ENCODE measurements at regions not wholly inside any gene's neighbourhood (a gene's known extent, or its start where the extent isn't known, plus 50 kb on each side); places are given as distances from the start of the nearest gene placed in this dataset.

DNA sequence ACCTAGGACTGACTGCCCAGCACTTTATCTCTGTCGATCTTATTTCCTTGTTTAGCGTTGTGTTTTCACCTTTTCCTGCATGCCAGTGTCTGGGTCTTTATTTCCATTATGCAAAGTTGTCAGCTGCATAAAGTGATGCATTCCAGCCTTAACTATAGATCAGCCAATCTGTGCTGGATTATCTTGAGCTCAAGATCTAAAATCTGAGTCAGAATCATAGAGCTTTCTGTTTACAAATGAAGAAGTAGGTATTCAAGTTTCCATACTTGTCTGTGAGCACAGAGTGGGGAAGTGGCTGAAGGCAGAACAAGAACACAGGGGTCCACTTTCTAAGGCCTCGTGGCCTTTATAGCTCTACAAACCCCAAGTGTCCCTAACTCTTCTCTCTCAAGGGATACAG lies 82.4 kb upstream of the PLCL2 start:
- dilution Hi-C loops (cut with MboI; ENCODE audit: extremely low pct_ligation_motif_present, low sequenced_read_pairs) (no loop called here), intact Hi-C loops (cut with micrococcal nuclease) (no loop called here)
- CTCF ChIA-PET: interaction anchor here (0.9 to 1.1 kb wide), 3 partner anchors 11 to 82 kb away, joined by 3 to 5 read pairs (median 3); no protein-coding TSS in a partner anchor
- POLR2A ChIA-PET: no interaction called here
- H2AFZ ChIP-seq (ENCODE audit: low read depth, low read length): no peak overlapping the region
- BruUV-seq (replicated peaks): no TSS peak
- no peak for TF ChIP-seq POLR2AphosphoS5 (IDR thresholded peaks at IDR 0.05; ENCODE audit: insufficient read depth, low read depth, low read length)
- TF ChIP-seq POLR2A (IDR thresholded peaks at IDR 0.05; ENCODE audit: low read depth, low read length): no peak
- no peak for TF ChIP-seq EZH2 (IDR thresholded peaks at IDR 0.05; ENCODE audit: borderline replicate concordance, low read depth, low read length, severe bottlenecking)
- no peak for TF ChIP-seq MYC (IDR thresholded peaks at IDR 0.05; ENCODE audit: low read depth, low read length)
- TF ChIP-seq, protein P1, sequence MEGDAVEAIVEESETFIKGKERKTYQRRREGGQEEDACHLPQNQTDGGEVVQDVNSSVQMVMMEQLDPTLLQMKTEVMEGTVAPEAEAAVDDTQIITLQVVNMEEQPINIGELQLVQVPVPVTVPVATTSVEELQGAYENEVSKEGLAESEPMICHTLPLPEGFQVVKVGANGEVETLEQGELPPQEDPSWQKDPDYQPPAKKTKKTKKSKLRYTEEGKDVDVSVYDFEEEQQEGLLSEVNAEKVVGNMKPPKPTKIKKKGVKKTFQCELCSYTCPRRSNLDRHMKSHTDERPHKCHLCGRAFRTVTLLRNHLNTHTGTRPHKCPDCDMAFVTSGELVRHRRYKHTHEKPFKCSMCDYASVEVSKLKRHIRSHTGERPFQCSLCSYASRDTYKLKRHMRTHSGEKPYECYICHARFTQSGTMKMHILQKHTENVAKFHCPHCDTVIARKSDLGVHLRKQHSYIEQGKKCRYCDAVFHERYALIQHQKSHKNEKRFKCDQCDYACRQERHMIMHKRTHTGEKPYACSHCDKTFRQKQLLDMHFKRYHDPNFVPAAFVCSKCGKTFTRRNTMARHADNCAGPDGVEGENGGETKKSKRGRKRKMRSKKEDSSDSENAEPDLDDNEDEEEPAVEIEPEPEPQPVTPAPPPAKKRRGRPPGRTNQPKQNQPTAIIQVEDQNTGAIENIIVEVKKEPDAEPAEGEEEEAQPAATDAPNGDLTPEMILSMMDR (IDR thresholded peaks at IDR 0.05; ENCODE audit: extremely low read depth in 1 of 2, insufficient read depth in 1 of 2, low read depth in 1 of 2, low read length in 2 of 2): no peak
- no peak for TF ChIP-seq FOS (IDR thresholded peaks at IDR 0.05; ENCODE audit: borderline replicate concordance, insufficient read depth, low read length)
- TF ChIP-seq GATA2 (IDR thresholded peaks at IDR 0.05; ENCODE audit: insufficient read depth, insufficient read length, low read depth, low read length): no peak
- TF ChIP-seq, protein P2, sequence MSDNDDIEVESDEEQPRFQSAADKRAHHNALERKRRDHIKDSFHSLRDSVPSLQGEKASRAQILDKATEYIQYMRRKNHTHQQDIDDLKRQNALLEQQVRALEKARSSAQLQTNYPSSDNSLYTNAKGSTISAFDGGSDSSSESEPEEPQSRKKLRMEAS (IDR thresholded peaks at IDR 0.05; ENCODE audit: insufficient read depth, insufficient read length): no peak
- TF ChIP-seq JUN (IDR thresholded peaks at IDR 0.05; ENCODE audit: borderline replicate concordance, insufficient read depth, insufficient read length, low read depth): no peak
- H3K4me2 ChIP-seq (ENCODE audit: insufficient read depth, low read length): no peak overlapping the region
- no peak overlapping the region for H3K27ac ChIP-seq (ENCODE audit: insufficient read depth, low read depth, low read length)
- H3K79me2 ChIP-seq (ENCODE audit: control insufficient read depth, insufficient read depth, low read length): no peaks in the 10 kb centered on the region
- H3K4me3 ChIP-seq (replicated peaks in 1 of 3; ENCODE audit: insufficient read depth in 1 of 3, low read depth in 1 of 3, low read length in 3 of 3): no peak overlapping the region
- no peaks in the 10 kb centered on the region for H3K36me3 ChIP-seq (ENCODE audit: control insufficient read depth in 2 of 2, extremely low read depth in 1 of 2, insufficient read depth in 2 of 2, low read length in 2 of 2)
- H3K4me1 ChIP-seq (ENCODE audit: control insufficient read depth, extremely low read depth, insufficient read depth, low read length): no peaks in the 10 kb centered on the region
- DNase-seq (ENCODE audit: low read depth, low spot score): no peak
- H3K9ac ChIP-seq (replicated peaks; ENCODE audit: extremely low read depth, insufficient read depth, low read length): no peak overlapping the region
- no peaks in the 10 kb centered on the region for H3K9me1 ChIP-seq (replicated peaks; ENCODE audit: control insufficient read depth, extremely low read depth, insufficient read depth, low read length)
- peaks cover 4 to 5% of the 10 kb centered on the region in 2 experiments for H3K27me3 ChIP-seq (ENCODE audit: control insufficient read depth in 2 of 2, insufficient read depth in 2 of 2, low read length in 2 of 2)
- H3K9me3 ChIP-seq (replicated peaks; ENCODE audit: control insufficient read depth, insufficient read depth, low read length): no peaks in the 10 kb centered on the region
- FAIRE-seq: no peak
- no peaks in the 10 kb centered on the region for H4K20me1 ChIP-seq (replicated peaks; ENCODE audit: control insufficient read depth, extremely low read depth, insufficient read depth, low read length)

Measured in endothelial cell of umbilical vein (primary cell).